ENCODE measurements at regions not wholly inside any gene's neighbourhood (a gene's known extent, or its start where the extent isn't known, plus 50 kb on each side); places are given as distances from the start of the nearest gene placed in this dataset.

DNA sequence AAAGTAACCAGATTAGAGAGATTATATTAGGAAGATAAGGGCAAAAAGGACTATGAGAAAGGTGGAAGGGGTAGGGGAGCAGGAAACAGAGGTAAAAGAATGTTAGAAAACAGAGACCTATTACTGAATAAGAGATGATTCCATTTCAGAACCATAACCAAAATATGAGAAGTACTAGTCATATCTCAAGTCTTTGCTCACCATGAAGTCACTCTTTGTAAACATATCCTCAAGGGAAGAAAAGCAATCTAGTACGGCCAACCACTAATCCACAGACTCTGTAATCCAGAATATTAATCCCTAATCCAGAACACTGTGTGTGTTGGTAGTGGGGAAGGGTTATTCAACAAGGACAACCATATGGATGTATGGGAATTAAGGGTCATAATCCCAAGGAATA, 92.0 kb downstream of the CDCA7 start:
- H3K36me3 ChIP-seq (ENCODE audit: insufficient read depth, low read length), result no peaks in the 10 kb centered on the region
- TF ChIP-seq MXI1 (conservative IDR thresholded peaks at IDR 0.05; ENCODE audit: poor library complexity, severe bottlenecking) (no peak), TAF1 (IDR thresholded peaks at IDR 0.05; ENCODE audit: low read depth) (no peak), POLR2AphosphoS5 (IDR thresholded peaks at IDR 0.05) (no peak), REST (IDR thresholded peaks at IDR 0.05; ENCODE audit: borderline replicate concordance) (no peak), EZH2 (IDR thresholded peaks at IDR 0.05; ENCODE audit: borderline replicate concordance, insufficient read depth, low read length, poor library complexity, severe bottlenecking) (no peak), SMC3 (conservative IDR thresholded peaks at IDR 0.05; ENCODE audit: poor library complexity) (no peak), CTCF (IDR thresholded peaks at IDR 0.05; ENCODE audit: poor library complexity, severe bottlenecking) (no peak), EP300 (conservative IDR thresholded peaks at IDR 0.05; ENCODE audit: poor library complexity, severe bottlenecking) (no peak), RAD21 (conservative IDR thresholded peaks at IDR 0.05) (no peak)

DNA sequence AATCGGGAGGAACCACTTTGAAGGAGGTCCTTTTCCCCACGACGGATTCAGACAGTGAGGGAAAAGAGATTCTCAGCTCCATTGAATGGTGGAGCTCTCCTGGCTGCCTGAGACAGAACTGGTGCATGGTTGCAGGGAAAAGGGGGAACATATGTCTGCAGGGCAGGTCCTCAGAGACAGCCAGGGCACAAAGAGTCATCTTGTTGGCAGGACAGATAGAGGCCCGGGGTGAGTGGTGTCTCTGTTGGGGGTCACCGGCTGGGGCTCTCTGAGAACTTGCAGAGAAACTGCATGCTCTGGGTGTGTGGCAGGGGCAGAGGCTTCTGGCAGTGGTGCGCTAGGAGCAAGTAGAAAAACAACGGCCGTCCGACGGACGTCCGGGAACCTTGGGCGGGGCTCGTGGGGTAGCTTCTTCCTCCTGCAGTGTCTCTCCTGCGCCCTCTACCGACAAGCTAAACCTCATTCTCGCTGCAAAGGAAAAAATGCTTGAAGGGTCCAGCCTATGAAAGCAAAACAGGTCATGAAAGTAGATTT, 94.3 kb downstream of the CDCA7 start:
- TF ChIP-seq MXI1 (conservative IDR thresholded peaks at IDR 0.05; ENCODE audit: poor library complexity, severe bottlenecking), result no peak
- no peak for TF ChIP-seq RAD21 (conservative IDR thresholded peaks at IDR 0.05)
- TF ChIP-seq POLR2AphosphoS5 (IDR thresholded peaks at IDR 0.05), result no peak
- TF ChIP-seq CTCF (IDR thresholded peaks at IDR 0.05; ENCODE audit: poor library complexity, severe bottlenecking), result no peak
- no peak for TF ChIP-seq TAF1 (IDR thresholded peaks at IDR 0.05; ENCODE audit: low read depth)
- no peak for TF ChIP-seq EP300 (conservative IDR thresholded peaks at IDR 0.05; ENCODE audit: poor library complexity, severe bottlenecking)
- TF ChIP-seq EZH2 (IDR thresholded peaks at IDR 0.05; ENCODE audit: borderline replicate concordance, insufficient read depth, low read length, poor library complexity, severe bottlenecking), result no peak
- Histone ChIP-seq H3K9me3 (ENCODE audit: low read length) (no peaks in the 10 kb centered on the region), H3K4me3 (ENCODE audit: low read length) (no peak overlapping the region), H3K36me3 (ENCODE audit: insufficient read depth, low read length) (no peaks in the 10 kb centered on the region), H2AFZ (ENCODE audit: low read depth, low read length) (no peak overlapping the region), H3K79me2 (replicated peaks; ENCODE audit: insufficient read depth, low read length) (no peaks in the 10 kb centered on the region), H3K4me2 (ENCODE audit: low read length) (no peak overlapping the region), H4K20me1 (ENCODE audit: insufficient read depth) (no peaks in the 10 kb centered on the region), H3K9ac (ENCODE audit: low read length) (no peak overlapping the region), H3F3A (ENCODE audit: insufficient read depth, low read length, poor library complexity, severe bottlenecking) (peaks cover 3% of the 10 kb centered on the region), H3K27me3 (ENCODE audit: insufficient read depth, low read depth, low read length) (no peaks in the 10 kb centered on the region), H3K9me2 (ENCODE audit: insufficient read depth, low read length) (no peaks in the 10 kb centered on the region), H3K27ac (ENCODE audit: low read length) (no peak overlapping the region)

More for the DNA sequence above, 92.0 kb downstream of the CDCA7 start:
- Histone ChIP-seq H3K79me2 (replicated peaks; ENCODE audit: insufficient read depth, low read length) (no peaks in the 10 kb centered on the region), H3K27ac (ENCODE audit: low read length) (no peak overlapping the region), H2AFZ (ENCODE audit: low read depth, low read length) (no peak overlapping the region), H3K4me3 (ENCODE audit: low read length) (no peak overlapping the region), H3K27me3 (ENCODE audit: insufficient read depth, low read depth, low read length) (no peaks in the 10 kb centered on the region), H3K4me2 (ENCODE audit: low read length) (no peak overlapping the region), H3F3A (ENCODE audit: insufficient read depth, low read length, poor library complexity, severe bottlenecking) (peaks cover 3% of the 10 kb centered on the region), H3K9ac (ENCODE audit: low read length) (no peak overlapping the region), H3K9me2 (ENCODE audit: insufficient read depth, low read length) (no peaks in the 10 kb centered on the region), H3K9me3 (ENCODE audit: low read length) (no peaks in the 10 kb centered on the region), H4K20me1 (ENCODE audit: insufficient read depth) (no peaks in the 10 kb centered on the region)

Measured in neural cell (in vitro differentiated cells).